Ovary (tissue), 7 donors: ENCODE measurements at regions not wholly inside any gene's neighbourhood (a gene's known extent, or its start where the extent isn't known, plus 50 kb on each side); places are given as distances from the start of the nearest gene placed in this dataset.
"Not testable (repeated sequence)": the region's sequence is repeated elsewhere in the genome, so short reads cannot be mapped to it uniquely, and the experiment has no call there.

Source experiments
- DNase-seq, 5 donors: peaks; one replicate each; pipeline ENCODE4 v3.0.0-alpha.2; 2019 to 2020
- H3K27ac ChIP-seq, 2 donors: fragments of 200-600 bp; one replicate each; pipeline versions ENCODE4 v1.5.1 to v1.8.0; 2019 to 2022
- H3K27me3 ChIP-seq: fragments of 200-600 bp; one replicate; pipeline ENCODE4 v1.8.0; 2022
- H3K36me3 ChIP-seq: fragments of 200-600 bp; sonication (generic); one replicate; pipeline ENCODE4 v1.5.1; 2019
- H3K4me1 ChIP-seq: one replicate; pipeline ENCODE4 v1.8.1; 2013; ENCODE audit warnings: mild to moderate bottlenecking, moderate library complexity; ENCODE audit not compliant: insufficient read depth
- H3K4me3 ChIP-seq: fragments of 200-600 bp; sonication (generic); one replicate; pipeline ENCODE4 v1.5.1; 2017
- H3K9me3 ChIP-seq, 2 donors: fragments of 200-600 bp in 1 of 2; sonication (generic) in 1 of 2; one replicate each; pipeline versions ENCODE4 v1.5.1 to v1.8.1; 2013 to 2019; ENCODE audit warnings: mild to moderate bottlenecking in 1 of 2, moderate library complexity in 1 of 2
- EP300 ChIP-seq: sonication (generic); formaldehyde crosslinking; IDR thresholded peaks from one replicate; pipeline ENCODE4 v1.6.1; 2017; ENCODE audit warnings: antibody characterized with exemption
- POLR2A ChIP-seq: fragments of 450-650 bp; IDR thresholded peaks from one replicate; pipeline ENCODE4 v1.6.1; 2017; ENCODE audit warnings: antibody characterized with exemption, mild to moderate bottlenecking, moderate library complexity
- WGBS, 3 donors: extraction: QIAGEN DNeasy Blood & Tissue Kit in 1 of 3; methylation state at CpG; one replicate each; pipeline versions ENCODE4 v1.1.5 to v1.1.7; 2013 to 2017; 5-methylcytosine and 5-hydroxymethylcytosine counted together
- intact Hi-C, 4 donors: fragments of 100-400 bp; cut with DNase I; formaldehyde crosslinking; loops; one replicate each; pipeline versions ENCODE4 v1.11.0 to v1.15.1; 2022 to 2023
- TF ChIP-seq, protein P1 (sequence below), 3 donors: fragments of 450-650 bp in 2 of 3; fragments of 200-600 bp in 1 of 3; IDR thresholded peaks; one replicate each; pipeline versions ENCODE4 v1.5.1 to v1.8.0; 2016 to 2022; ENCODE audit warnings: antibody characterized with exemption in 3 of 3, mild to moderate bottlenecking in 1 of 3
- donor health status: DM: no; HTN: no; CAD: no; lungs with moderate emphysema.
- donor health status: DM: no; HTN: no; CAD: no.
- donor health status: Bipolar disorder and iron deficiency.
- donor health status: DM: no; HTN: no; CAD: no.
- donor health status: DM: yes; HTN: yes; CAD: no.

DNA sequence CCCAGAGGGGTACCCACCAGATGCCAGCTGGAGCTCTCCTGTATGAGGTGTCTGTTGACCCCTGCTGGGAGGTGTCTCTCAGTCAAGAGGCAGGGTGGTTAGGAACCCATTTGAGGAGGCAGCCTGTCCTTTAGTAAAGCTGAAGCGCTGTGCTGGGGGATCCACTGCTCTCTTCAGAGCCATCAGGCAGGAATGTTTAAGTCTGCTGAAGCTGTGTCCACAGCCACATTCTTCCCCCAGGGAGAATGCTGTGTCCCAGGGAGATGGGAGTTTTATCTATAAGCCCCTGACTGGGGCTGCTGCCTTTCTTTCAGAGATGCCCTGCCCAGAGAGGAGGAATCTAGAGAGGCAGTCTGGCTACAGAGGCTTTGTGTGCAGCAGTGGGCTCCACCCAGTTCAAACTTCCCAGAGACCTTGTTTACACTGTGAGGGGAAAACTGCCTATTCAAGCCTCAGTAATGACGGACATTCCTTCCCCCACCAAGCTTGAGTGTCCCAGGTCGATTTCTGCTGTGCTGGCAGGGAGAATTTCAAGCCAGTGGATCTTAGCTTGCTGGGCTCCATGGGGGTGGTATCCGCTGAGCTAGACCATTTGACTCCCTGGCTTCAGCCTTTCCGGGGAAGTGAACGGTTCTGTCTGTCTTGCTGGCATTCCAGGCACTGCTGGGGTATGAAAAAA lies 133.8 kb downstream of the LEPR start:
- H3K9me3 ChIP-seq, H3K36me3 ChIP-seq, H3K4me1 ChIP-seq, H3K27me3 ChIP-seq, DNase-seq, intact Hi-C loops, H3K4me3 ChIP-seq, H3K27ac ChIP-seq: not testable (repeated sequence)
- WGBS, 3 donors: 74 to 77% (median 77%) methylated on average over 6 of the region's 6 CpGs

DNA sequence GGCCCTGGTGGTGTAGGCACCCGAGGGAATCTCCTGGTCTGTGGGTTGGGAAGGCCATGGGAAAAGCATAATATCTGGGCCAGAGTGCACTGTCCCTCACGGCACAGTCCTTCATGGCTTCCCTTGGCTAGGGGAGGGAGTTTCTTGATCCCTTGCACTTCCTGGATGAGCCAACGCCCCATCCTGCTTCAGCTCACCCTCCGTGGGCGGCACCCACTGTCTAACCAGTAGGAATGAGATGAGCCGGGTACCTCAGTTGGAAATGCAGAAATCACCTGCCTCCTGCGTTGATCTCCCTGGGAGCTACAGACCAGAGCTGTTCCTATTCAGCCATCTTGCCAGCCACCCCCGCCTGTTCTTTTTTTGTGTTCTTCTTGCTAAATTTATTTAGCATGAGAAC lies 134.4 kb downstream of the LEPR start:
- intact Hi-C loops: no loop called here
- 86 to 92% (median 90%) methylated on average over 8 of the region's 8 CpGs for WGBS, 3 donors

DNA sequence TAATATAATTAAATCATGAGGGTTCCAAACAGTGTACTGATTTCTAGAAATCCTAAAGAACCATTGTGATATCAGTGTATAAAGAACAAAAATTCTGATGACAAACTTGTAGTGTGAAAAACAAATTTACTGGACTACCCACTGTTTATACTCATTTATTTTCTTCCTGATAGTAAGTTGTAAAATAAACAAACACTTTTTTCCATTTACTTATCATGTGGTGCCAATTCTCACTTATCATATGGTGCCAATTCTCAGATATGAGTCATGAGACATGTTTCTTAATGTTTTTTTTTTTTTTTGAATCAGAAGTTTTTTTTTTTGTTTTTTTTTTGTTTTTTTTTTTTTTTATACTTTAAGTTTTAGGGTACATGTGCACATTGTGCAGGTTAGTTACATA lies 137.7 kb downstream of the LEPR start:
- TF ChIP-seq EP300 (no peak), POLR2A (no peak)
- TF ChIP-seq, protein P1, sequence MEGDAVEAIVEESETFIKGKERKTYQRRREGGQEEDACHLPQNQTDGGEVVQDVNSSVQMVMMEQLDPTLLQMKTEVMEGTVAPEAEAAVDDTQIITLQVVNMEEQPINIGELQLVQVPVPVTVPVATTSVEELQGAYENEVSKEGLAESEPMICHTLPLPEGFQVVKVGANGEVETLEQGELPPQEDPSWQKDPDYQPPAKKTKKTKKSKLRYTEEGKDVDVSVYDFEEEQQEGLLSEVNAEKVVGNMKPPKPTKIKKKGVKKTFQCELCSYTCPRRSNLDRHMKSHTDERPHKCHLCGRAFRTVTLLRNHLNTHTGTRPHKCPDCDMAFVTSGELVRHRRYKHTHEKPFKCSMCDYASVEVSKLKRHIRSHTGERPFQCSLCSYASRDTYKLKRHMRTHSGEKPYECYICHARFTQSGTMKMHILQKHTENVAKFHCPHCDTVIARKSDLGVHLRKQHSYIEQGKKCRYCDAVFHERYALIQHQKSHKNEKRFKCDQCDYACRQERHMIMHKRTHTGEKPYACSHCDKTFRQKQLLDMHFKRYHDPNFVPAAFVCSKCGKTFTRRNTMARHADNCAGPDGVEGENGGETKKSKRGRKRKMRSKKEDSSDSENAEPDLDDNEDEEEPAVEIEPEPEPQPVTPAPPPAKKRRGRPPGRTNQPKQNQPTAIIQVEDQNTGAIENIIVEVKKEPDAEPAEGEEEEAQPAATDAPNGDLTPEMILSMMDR (IDR thresholded peaks at IDR 0.05): no peak
- H3K27me3 ChIP-seq: no peaks in the 10 kb centered on the region
- no peak overlapping the region for H3K4me3 ChIP-seq
- H3K36me3 ChIP-seq: no peaks in the 10 kb centered on the region
- H3K27ac ChIP-seq: no peak overlapping the region
- peaks cover 0 to 3% of the 10 kb centered on the region in 2 donors for H3K9me3 ChIP-seq
- intact Hi-C loops: no loop called here
- DNase-seq: no peak
- no peaks in the 10 kb centered on the region for H3K4me1 ChIP-seq

More for the DNA sequence above, 134.4 kb downstream of the LEPR start:
- no peaks in the 10 kb centered on the region for H3K27me3 ChIP-seq
- no peaks in the 10 kb centered on the region for H3K36me3 ChIP-seq
- no peak overlapping the region for H3K27ac ChIP-seq
- no peak overlapping the region for H3K4me3 ChIP-seq
- TF ChIP-seq POLR2A (no peak), EP300 (no peak)
- TF ChIP-seq, protein P1 (IDR thresholded peaks at IDR 0.05): no peak
- H3K4me1 ChIP-seq: no peaks in the 10 kb centered on the region
- H3K9me3 ChIP-seq: peaks cover 0 to 3% of the 10 kb centered on the region in 2 donors
- no peak for DNase-seq

DNA sequence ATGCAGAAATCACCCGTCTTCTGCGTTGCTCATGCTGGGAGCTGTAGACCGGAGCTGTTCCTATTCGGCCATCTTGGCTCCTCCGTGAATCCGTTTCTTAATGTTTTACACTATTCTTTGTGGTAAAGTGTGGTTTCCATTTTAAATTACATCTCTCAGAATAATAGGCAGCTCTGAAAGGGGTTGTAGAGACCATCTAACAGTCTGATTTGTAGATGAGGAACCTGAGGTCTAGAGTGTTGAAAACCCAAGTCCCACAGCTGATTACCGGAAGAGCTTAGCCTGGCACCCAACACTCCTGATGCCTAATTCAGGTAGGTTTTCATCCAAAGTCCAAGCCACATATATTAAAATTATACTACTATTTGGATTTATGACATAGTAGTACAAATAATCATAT lies 144.0 kb downstream of the LEPR start:
- Histone ChIP-seq H3K9me3 (no peaks in the 10 kb centered on the region), H3K4me3 (no peak overlapping the region), H3K27me3 (no peaks in the 10 kb centered on the region), H3K27ac (no peak overlapping the region), H3K36me3 (no peaks in the 10 kb centered on the region), H3K4me1 (no peaks in the 10 kb centered on the region)
- TF ChIP-seq EP300 (no peak), POLR2A (no peak)
- TF ChIP-seq, protein P1 (IDR thresholded peaks at IDR 0.05): no peak
- DNase-seq: no peak
- WGBS, 3 donors: 83 to 99% (median 97%) methylated on average over 5 to 7 of the region's 7 CpGs
- intact Hi-C loops: no loop called here

DNA sequence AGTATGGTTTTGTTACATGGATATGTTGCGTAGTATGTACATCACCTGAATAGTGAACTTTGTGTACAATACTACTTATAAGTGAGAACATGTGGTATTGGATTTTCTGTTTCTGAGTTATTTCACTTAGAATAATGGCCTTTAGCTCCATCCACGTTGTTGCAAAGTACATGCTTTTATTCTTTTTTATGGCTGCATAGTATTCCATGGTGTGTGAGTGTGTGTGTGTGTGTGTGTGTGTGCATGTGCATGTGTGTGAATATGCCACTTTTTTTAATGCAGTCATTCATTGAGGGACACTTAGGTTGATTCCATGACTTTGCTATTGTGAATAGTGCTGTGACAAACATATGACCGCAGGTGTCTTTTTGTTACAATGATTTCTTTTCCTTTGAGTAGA lies 147.8 kb downstream of the LEPR start:
- 75 to 91% (median 91%) methylated on average over 3 of the region's 3 CpGs for WGBS, 3 donors
- TF ChIP-seq POLR2A: no peak
- no peak for TF ChIP-seq EP300
- Histone ChIP-seq H3K4me1 (no peaks in the 10 kb centered on the region), H3K36me3 (no peaks in the 10 kb centered on the region), H3K9me3 (no peaks in the 10 kb centered on the region), H3K27me3 (no peaks in the 10 kb centered on the region), H3K4me3 (no peak overlapping the region), H3K27ac (no peak overlapping the region)
- intact Hi-C loops: no loop called here
- DNase-seq: no peak
